ENCODE measurements at regions not wholly inside any gene's neighbourhood (a gene's known extent, or its start where the extent isn't known, plus 50 kb on each side); places are given as distances from the start of the nearest gene placed in this dataset.
"Not testable (repeated sequence)": the region's sequence is repeated elsewhere in the genome, so short reads cannot be mapped to it uniquely, and the experiment has no call there.

GRCh38 chr10:76631884-76632766 lies 1005.5 kb downstream of the KCNMA1 start:
- in situ Hi-C loops (cut with HindIII; ENCODE audit: low pct_unique_long_range_greater_than_20kb, low sequenced_read_pairs) = no loop called here

DNA sequence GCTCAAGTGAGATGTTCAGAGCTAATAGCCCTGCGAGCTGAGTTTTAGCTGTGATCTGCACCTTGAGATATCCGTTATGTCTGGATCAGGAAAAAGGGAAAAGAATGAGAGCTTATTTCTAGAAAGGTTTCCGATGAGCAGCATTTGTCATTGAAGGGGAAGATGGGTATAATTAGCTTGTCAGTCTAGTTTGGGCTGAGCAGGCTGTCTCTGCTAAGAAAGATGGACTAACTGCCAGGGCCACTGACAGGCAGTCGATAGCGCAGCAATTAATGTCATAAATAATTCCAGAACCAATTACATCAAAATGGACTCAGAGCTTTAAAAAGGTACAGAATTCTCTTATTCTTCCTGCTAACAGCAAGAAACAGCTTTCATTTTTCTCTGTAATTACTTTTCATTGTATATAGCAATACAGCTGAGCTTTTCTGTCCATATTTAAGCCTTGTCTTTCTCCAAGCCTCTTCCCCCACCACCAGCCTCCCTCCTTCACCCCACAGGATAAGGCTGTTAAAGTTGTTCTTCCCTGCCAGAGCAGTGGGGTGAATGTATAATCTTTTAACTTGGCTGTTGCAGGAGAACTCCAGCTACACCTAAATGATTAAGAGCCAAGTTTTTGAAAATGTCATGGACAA lies 1006.5 kb downstream of the KCNMA1 start:
- no peak for DNase-seq (ENCODE audit: low read depth)
- in situ Hi-C loops (cut with HindIII; ENCODE audit: low pct_unique_long_range_greater_than_20kb, low sequenced_read_pairs) = no loop called here

More at GRCh38 chr10:76631884-76632766, 1005.5 kb downstream of the KCNMA1 start:
- DNase-seq (ENCODE audit: low read depth) = no peak

DNA sequence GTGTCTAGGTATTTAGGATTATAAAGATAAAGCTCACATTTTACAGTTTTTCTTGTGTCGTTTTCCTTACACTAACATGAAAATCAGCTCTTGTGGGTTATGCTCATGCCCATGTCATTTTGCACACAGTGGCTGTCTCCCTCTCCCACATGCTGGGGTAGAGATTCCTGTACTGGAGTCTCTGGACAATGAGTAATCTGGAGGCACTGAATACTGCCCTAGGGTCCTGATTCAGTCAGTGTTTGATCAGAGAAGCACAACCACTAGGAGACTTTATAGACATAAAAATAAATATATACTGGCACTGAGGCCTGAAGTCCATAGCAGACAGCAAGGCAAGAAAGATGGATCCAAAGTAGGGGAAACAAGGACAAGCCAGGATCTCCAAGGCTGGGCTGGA lies 1008.8 kb downstream of the KCNMA1 start:
- no peak for DNase-seq (ENCODE audit: low read depth)
- in situ Hi-C loops (cut with HindIII; ENCODE audit: low pct_unique_long_range_greater_than_20kb, low sequenced_read_pairs) = no loop called here

DNA sequence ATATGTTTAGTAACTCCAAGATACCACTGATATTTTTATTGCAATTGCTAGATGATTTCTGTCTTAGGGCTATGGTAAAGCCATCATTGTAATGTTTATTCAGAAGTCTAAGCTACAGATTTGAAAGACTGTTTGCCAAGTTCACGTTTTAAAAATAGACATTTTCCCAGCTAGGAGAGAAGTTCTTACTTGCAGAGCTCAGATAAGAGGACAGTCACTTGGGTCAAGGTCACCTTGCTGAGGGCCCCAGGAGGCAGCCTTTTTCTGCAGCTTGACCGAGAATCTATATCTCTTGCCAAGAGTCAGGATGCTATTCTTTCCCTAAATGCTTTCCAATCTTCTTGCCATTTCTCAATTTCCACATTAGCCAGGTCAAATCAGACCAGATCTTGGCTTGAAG lies 1011.2 kb downstream of the KCNMA1 start:
- no peak for DNase-seq (ENCODE audit: low read depth)
- in situ Hi-C loops (cut with HindIII; ENCODE audit: low pct_unique_long_range_greater_than_20kb, low sequenced_read_pairs) = no loop called here

GRCh38 chr10:76624470-76624869 lies 1013.1 kb downstream of the KCNMA1 start:
- in situ Hi-C loops (cut with HindIII; ENCODE audit: low pct_unique_long_range_greater_than_20kb, low sequenced_read_pairs) = no loop called here
- DNase-seq (ENCODE audit: low read depth) = no peak

GRCh38 chr10:76621886-76622620 lies 1015.6 kb downstream of the KCNMA1 start:
- DNase-seq (ENCODE audit: low read depth) = no peak
- in situ Hi-C loops (cut with HindIII; ENCODE audit: low pct_unique_long_range_greater_than_20kb, low sequenced_read_pairs) = no loop called here

DNA sequence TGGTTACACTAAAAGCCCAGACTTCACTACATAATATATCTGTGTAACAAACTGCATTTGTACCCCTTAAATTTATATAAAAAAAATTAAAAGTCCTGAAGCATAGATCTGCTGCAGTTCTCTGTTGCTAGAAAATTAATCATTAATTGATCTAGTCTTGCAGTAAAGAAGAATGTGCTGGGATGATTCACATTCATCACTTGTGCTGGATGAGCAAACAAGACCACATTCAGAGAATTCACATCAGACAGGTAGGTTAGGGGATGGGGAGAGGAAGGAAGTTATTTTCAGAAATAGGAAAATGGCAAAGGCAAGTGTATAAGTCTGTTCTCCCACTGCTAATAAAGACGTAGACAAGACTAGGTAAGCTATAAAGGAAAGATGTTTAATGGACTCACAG lies 1019.0 kb downstream of the KCNMA1 start:
- in situ Hi-C loops (cut with HindIII; ENCODE audit: low pct_unique_long_range_greater_than_20kb, low sequenced_read_pairs) = no loop called here
- peak; percentile 32 for DNase-seq (ENCODE audit: low read depth)

- in situ Hi-C loops (cut with HindIII; ENCODE audit: low pct_unique_long_range_greater_than_20kb, low sequenced_read_pairs) = no loop called here
- DNase-seq (ENCODE audit: low read depth) = no peak
Measured at GRCh38 chr10:76618171-76618570, 1019.4 kb downstream of the KCNMA1 start.

DNA sequence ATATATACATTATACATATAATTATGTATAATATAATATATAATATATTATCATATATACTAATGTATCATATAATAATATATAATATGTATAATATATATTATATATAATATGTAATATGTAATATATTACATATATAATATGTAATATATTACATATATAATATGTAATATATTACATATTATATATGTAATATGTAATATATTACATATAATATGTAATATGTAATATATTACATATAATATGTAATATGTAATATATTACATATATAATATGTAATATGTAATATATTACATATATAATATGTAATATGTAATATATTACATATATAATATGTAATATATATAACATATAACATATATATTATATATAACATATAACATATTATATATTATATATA lies 1020.9 kb downstream of the KCNMA1 start:
- DNase-seq (ENCODE audit: low read depth); in situ Hi-C loops (cut with HindIII; ENCODE audit: low pct_unique_long_range_greater_than_20kb, low sequenced_read_pairs): not testable (repeated sequence)

DNA sequence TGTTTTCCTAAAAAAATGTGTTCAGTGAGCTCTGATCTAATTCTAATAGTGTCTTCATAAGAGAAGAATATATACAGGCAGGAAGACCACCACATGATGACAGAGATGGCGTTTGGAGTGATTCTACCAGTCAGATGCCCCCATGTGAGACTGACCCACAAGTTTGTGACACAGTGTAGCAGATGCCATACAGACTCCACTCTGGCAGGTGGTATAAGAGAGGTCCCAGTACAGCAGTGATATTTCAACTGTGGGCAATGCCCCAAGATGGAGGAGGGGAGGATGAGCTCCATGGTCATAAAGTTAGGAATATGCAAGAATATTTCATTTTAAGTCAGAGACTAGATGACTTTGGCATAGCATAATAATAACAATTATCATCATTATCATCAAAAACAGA lies 1022.6 kb downstream of the KCNMA1 start:
- in situ Hi-C loops (cut with HindIII; ENCODE audit: low pct_unique_long_range_greater_than_20kb, low sequenced_read_pairs) = no loop called here
- DNase-seq (ENCODE audit: low read depth) = no peak

Measured in Caki2 (cell line).